ENCODE measurements at regions not wholly inside any gene's neighbourhood (a gene's known extent, or its start where the extent isn't known, plus 50 kb on each side); places are given as distances from the start of the nearest gene placed in this dataset.

DNA sequence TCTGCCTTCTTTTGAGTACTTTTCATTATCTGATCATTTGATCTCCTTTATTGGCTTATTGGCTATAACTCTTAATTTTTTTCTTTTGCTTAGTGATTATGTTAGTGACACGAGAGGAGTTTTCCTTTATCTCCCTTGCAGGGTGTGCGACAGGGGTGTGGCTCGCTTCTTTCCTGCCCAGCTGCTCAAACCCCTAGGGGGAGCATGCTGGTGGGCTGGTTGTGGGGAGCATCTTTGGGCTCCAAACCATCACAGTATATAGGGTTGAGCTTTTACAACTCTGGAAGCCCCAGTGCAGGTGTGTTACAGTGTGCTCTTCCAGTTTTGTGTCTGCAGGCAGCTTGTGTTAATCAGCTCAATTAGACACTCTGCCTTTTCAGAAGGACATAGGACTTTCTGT, 357.0 kb upstream of the TMEFF2 start:
- TF ChIP-seq, protein P1, sequence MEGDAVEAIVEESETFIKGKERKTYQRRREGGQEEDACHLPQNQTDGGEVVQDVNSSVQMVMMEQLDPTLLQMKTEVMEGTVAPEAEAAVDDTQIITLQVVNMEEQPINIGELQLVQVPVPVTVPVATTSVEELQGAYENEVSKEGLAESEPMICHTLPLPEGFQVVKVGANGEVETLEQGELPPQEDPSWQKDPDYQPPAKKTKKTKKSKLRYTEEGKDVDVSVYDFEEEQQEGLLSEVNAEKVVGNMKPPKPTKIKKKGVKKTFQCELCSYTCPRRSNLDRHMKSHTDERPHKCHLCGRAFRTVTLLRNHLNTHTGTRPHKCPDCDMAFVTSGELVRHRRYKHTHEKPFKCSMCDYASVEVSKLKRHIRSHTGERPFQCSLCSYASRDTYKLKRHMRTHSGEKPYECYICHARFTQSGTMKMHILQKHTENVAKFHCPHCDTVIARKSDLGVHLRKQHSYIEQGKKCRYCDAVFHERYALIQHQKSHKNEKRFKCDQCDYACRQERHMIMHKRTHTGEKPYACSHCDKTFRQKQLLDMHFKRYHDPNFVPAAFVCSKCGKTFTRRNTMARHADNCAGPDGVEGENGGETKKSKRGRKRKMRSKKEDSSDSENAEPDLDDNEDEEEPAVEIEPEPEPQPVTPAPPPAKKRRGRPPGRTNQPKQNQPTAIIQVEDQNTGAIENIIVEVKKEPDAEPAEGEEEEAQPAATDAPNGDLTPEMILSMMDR (IDR thresholded peaks at IDR 0.05) = no peak
- no peak for TF ChIP-seq POLR2A (IDR thresholded peaks at IDR 0.05)
